SK-N-SH (cell line): ENCODE measurements at regions not wholly inside any gene's neighbourhood (a gene's known extent, or its start where the extent isn't known, plus 50 kb on each side); places are given as distances from the start of the nearest gene placed in this dataset.

Source experiments
- CTCF ChIA-PET: fragments of 300-600, 350-600 bp; formaldehyde crosslinking; extraction: SDS; loops from one replicate; lab custom pipeline; 2021; lab: Yijun Ruan, JAX
- POLR2A ChIA-PET: fragments of 350-600 bp; sonication (Branson Sonifier 250); formaldehyde crosslinking; extraction: SDS; loops from one replicate; lab custom pipeline; 2020; ENCODE audit warnings: antibody characterized with exemption, inconsistent platforms; lab: Yijun Ruan, JAX
- DNase-seq: peaks from one replicate; pipeline ENCODE4 v3.0.0; 2012
- H2AFZ ChIP-seq: fragments of 200-600 bp; sonication (generic); 2 replicates; pipeline ENCODE4 v1.8.1; 2016; ENCODE audit warnings: antibody characterized with exemption, mild to moderate bottlenecking, low read depth
- H3F3A ChIP-seq: fragments of 200-600 bp; sonication (generic); replicated peaks from 2 replicates; pipeline ENCODE3; 2016; ENCODE audit warnings: antibody characterized with exemption, mild to moderate bottlenecking; ENCODE audit not compliant: insufficient read depth
- H3K27ac ChIP-seq, 2 experiments: fragments of 200-500 bp in 1 of 2; fragments of 200-600 bp in 1 of 2; sonication (Bioruptor generic) in 1 of 2; sonication (generic), shearing (Covaris generic) in 1 of 2; 2 replicates each; pipeline versions ENCODE4 v1.5.1 to v1.6.1; 2014 to 2016; ENCODE audit warnings: low read depth in 2 of 2, inconsistent platforms in 1 of 2, low read length in 1 of 2, mild to moderate bottlenecking in 1 of 2, mixed read lengths in 1 of 2
- H3K27me3 ChIP-seq: fragments of 200-600 bp; sonication (generic), shearing (Covaris generic); 2 replicates; pipeline ENCODE4 v1.6.1; 2016; ENCODE audit warnings: mixed run types; ENCODE audit not compliant: insufficient read depth
- H3K36me3 ChIP-seq, 2 experiments: fragments of 200-500 bp in 1 of 2; fragments of 200-600 bp in 1 of 2; sonication (Bioruptor generic) in 1 of 2; sonication (generic) in 1 of 2; replicated peaks in 1 of 2; 2 replicates each; pipeline versions ENCODE3 to v1.5.1; 2014 to 2016; ENCODE audit warnings: low read length in 1 of 2, mild to moderate bottlenecking in 1 of 2; ENCODE audit not compliant: insufficient read depth in 2 of 2, control insufficient read depth in 1 of 2
- H3K4me1 ChIP-seq, 2 experiments: fragments of 200-500 bp in 1 of 2; fragments of 200-600 bp in 1 of 2; sonication (Bioruptor generic) in 1 of 2; sonication (generic), shearing (Covaris generic) in 1 of 2; 2 replicates each; pipeline versions ENCODE4 v1.5.1 to v1.6.1; 2014 to 2016; ENCODE audit warnings: low read depth in 1 of 2, low read length in 1 of 2, mixed run types in 1 of 2; ENCODE audit not compliant: insufficient read depth in 2 of 2, control insufficient read depth in 1 of 2
- H3K4me2 ChIP-seq: fragments of 200-600 bp; sonication (generic), shearing (Covaris generic); 2 replicates; pipeline ENCODE4 v1.6.1; 2017; ENCODE audit warnings: mixed run types
- H3K4me3 ChIP-seq, 2 experiments: fragments of 200-500 bp in 1 of 2; fragments of 200-600 bp in 1 of 2; sonication (Bioruptor generic) in 1 of 2; sonication (generic), shearing (Covaris generic) in 1 of 2; 2 replicates each; pipeline versions ENCODE4 v1.5.1 to v1.8.1; 2014 to 2016; ENCODE audit warnings: low read depth in 2 of 2, inconsistent platforms in 1 of 2, low read length in 1 of 2, mild to moderate bottlenecking in 1 of 2, mixed read lengths in 1 of 2, moderate library complexity in 1 of 2
- H3K79me2 ChIP-seq: fragments of 200-600 bp; sonication (generic); 2 replicates; pipeline ENCODE4 v1.8.1; 2017; ENCODE audit warnings: mild to moderate bottlenecking; ENCODE audit not compliant: insufficient read depth
- H3K9ac ChIP-seq: fragments of 200-600 bp; sonication (generic); 2 replicates; pipeline ENCODE4 v1.6.1; 2017; ENCODE audit warnings: mixed run types
- H3K9me2 ChIP-seq: fragments of 200-600 bp; sonication (generic); 2 replicates; pipeline ENCODE4 v1.6.1; 2017; ENCODE audit warnings: mixed run types
- H3K9me3 ChIP-seq: fragments of 200-600 bp; sonication (generic); 2 replicates; pipeline ENCODE4 v1.6.1; 2017; ENCODE audit warnings: mixed run types, mild to moderate bottlenecking, moderate library complexity
- H4K20me1 ChIP-seq: fragments of 200-600 bp; sonication (generic); 2 replicates; pipeline ENCODE4 v1.6.1; 2017; ENCODE audit warnings: mild to moderate bottlenecking, mixed run types; ENCODE audit not compliant: insufficient read depth
- ELF1 ChIP-seq: IDR thresholded peaks from 2 replicates; pipeline ENCODE4 v1.4.0; 2012
- EZH2phosphoT487 ChIP-seq: fragments of 200-600 bp; sonication (generic); IDR thresholded peaks from 2 replicates; pipeline ENCODE4 v1.6.1; 2017; ENCODE audit warnings: low read depth, mixed run types, mild to moderate bottlenecking, antibody characterized with exemption, moderate library complexity, borderline replicate concordance
- FOXJ3 ChIP-seq: sonication (generic); formaldehyde crosslinking; IDR thresholded peaks from 2 replicates; pipeline ENCODE4 v1.5.1; 2020; ENCODE audit warnings: mild to moderate bottlenecking, missing genetic modification reagents
- FOXM1 ChIP-seq: IDR thresholded peaks from 2 replicates; pipeline ENCODE4 v1.4.0; 2012; ENCODE audit warnings: low read depth, mild to moderate bottlenecking
- GABPA ChIP-seq: IDR thresholded peaks from 2 replicates; pipeline ENCODE4 v1.4.0; 2012; ENCODE audit warnings: low read depth, mild to moderate bottlenecking
- JUND ChIP-seq: IDR thresholded peaks from 2 replicates; pipeline ENCODE4 v1.4.0; 2012
- MEF2A ChIP-seq: IDR thresholded peaks from 2 replicates; pipeline ENCODE4 v1.4.0; 2012; ENCODE audit warnings: low read depth, borderline replicate concordance
- NFIC ChIP-seq: IDR thresholded peaks from 2 replicates; pipeline ENCODE4 v1.4.0; 2012; ENCODE audit warnings: borderline replicate concordance
- NRF1 ChIP-seq: IDR thresholded peaks from 2 replicates; pipeline ENCODE4 v1.6.1; 2012; ENCODE audit warnings: low read depth, mild to moderate bottlenecking, low read length
- SMC3 ChIP-seq: IDR thresholded peaks from 2 replicates; pipeline ENCODE4 v1.6.1; 2012; ENCODE audit warnings: low read depth, low read length, improper control_type of control experiment
- TAF1 ChIP-seq: IDR thresholded peaks from 2 replicates; pipeline ENCODE4 v1.6.1; 2012; ENCODE audit warnings: low read depth, mild to moderate bottlenecking, low read length, moderate library complexity, borderline replicate concordance
- TEAD4 ChIP-seq: IDR thresholded peaks from 2 replicates; pipeline ENCODE4 v1.4.0; 2012; ENCODE audit warnings: mild to moderate bottlenecking, borderline replicate concordance; ENCODE audit not compliant: insufficient read depth
- ZBTB33 ChIP-seq: IDR thresholded peaks from 2 replicates; pipeline ENCODE4 v1.4.0; 2012; ENCODE audit warnings: low read depth, borderline replicate concordance
- WGBS: methylation state at CpG from one replicate; pipeline ENCODE4 v1.1.6; 2017; ENCODE audit warnings: low lambda C conversion rate; 5-methylcytosine and 5-hydroxymethylcytosine counted together
- TF ChIP-seq, protein P1 (sequence below): fragments of 200-600 bp; sonication (generic); IDR thresholded peaks from 2 replicates; pipeline ENCODE4 v1.6.1; 2017; ENCODE audit warnings: antibody characterized with exemption, mild to moderate bottlenecking, moderate library complexity
- TF ChIP-seq, protein P2 (sequence below): IDR thresholded peaks from 2 replicates; pipeline ENCODE4 v1.4.0; 2012; ENCODE audit warnings: low read depth, borderline replicate concordance
- TF ChIP-seq, protein P3 (sequence below): fragments of 150-350 bp; IDR thresholded peaks from 2 replicates; pipeline ENCODE4 v1.6.1; 2016; ENCODE audit warnings: mild to moderate bottlenecking, low read depth, low read length
- TF ChIP-seq, protein P4 (sequence below): IDR thresholded peaks from 2 replicates; pipeline ENCODE4; 2012
- TF ChIP-seq, protein P5 (sequence below): IDR thresholded peaks from 2 replicates; pipeline ENCODE4 v1.4.0; 2012; ENCODE audit warnings: low read depth

GRCh38 chr3:109387621-109388020 lies 50.3 kb upstream of the DPPA4 start:
- no peaks in the 10 kb centered on the region for H3K9me2 ChIP-seq
- no peaks in the 10 kb centered on the region for H3K36me3 ChIP-seq
- ChIA-PET CTCF (no interaction called here), POLR2A (no interaction called here)
- no peak overlapping the region for H3K9ac ChIP-seq
- H3K4me3 ChIP-seq = no peak overlapping the region
- no peaks in the 10 kb centered on the region for H3K9me3 ChIP-seq
- H4K20me1 ChIP-seq = no peaks in the 10 kb centered on the region
- H3K27ac ChIP-seq = no peak overlapping the region
- H3F3A ChIP-seq = no peaks in the 10 kb centered on the region
- no peaks in the 10 kb centered on the region for H3K79me2 ChIP-seq
- H2AFZ ChIP-seq = no peak overlapping the region
- WGBS = 86% methylated on average over 1 of the region's 1 CpG
- H3K4me1 ChIP-seq = no peaks in the 10 kb centered on the region
- no peak overlapping the region for H3K4me2 ChIP-seq
- no peak for DNase-seq
- TF ChIP-seq ELF1 (no peak), TAF1 (no peak), TEAD4 (no peak), SMC3 (no peak), ZBTB33 (no peak), JUND (no peak), NRF1 (no peak), FOXM1 (no peak), EZH2phosphoT487 (no peak), GABPA (no peak), NFIC (no peak), MEF2A (no peak), FOXJ3 (CRISPR knock-in tag) (no peak)
- TF ChIP-seq, protein P1, sequence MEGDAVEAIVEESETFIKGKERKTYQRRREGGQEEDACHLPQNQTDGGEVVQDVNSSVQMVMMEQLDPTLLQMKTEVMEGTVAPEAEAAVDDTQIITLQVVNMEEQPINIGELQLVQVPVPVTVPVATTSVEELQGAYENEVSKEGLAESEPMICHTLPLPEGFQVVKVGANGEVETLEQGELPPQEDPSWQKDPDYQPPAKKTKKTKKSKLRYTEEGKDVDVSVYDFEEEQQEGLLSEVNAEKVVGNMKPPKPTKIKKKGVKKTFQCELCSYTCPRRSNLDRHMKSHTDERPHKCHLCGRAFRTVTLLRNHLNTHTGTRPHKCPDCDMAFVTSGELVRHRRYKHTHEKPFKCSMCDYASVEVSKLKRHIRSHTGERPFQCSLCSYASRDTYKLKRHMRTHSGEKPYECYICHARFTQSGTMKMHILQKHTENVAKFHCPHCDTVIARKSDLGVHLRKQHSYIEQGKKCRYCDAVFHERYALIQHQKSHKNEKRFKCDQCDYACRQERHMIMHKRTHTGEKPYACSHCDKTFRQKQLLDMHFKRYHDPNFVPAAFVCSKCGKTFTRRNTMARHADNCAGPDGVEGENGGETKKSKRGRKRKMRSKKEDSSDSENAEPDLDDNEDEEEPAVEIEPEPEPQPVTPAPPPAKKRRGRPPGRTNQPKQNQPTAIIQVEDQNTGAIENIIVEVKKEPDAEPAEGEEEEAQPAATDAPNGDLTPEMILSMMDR = no peak
- TF ChIP-seq, protein P2, sequence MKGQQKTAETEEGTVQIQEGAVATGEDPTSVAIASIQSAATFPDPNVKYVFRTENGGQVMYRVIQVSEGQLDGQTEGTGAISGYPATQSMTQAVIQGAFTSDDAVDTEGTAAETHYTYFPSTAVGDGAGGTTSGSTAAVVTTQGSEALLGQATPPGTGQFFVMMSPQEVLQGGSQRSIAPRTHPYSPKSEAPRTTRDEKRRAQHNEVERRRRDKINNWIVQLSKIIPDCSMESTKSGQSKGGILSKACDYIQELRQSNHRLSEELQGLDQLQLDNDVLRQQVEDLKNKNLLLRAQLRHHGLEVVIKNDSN = no peak
- TF ChIP-seq, protein P3, sequence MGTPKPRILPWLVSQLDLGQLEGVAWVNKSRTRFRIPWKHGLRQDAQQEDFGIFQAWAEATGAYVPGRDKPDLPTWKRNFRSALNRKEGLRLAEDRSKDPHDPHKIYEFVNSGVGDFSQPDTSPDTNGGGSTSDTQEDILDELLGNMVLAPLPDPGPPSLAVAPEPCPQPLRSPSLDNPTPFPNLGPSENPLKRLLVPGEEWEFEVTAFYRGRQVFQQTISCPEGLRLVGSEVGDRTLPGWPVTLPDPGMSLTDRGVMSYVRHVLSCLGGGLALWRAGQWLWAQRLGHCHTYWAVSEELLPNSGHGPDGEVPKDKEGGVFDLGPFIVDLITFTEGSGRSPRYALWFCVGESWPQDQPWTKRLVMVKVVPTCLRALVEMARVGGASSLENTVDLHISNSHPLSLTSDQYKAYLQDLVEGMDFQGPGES = no peak
- TF ChIP-seq, protein P4, sequence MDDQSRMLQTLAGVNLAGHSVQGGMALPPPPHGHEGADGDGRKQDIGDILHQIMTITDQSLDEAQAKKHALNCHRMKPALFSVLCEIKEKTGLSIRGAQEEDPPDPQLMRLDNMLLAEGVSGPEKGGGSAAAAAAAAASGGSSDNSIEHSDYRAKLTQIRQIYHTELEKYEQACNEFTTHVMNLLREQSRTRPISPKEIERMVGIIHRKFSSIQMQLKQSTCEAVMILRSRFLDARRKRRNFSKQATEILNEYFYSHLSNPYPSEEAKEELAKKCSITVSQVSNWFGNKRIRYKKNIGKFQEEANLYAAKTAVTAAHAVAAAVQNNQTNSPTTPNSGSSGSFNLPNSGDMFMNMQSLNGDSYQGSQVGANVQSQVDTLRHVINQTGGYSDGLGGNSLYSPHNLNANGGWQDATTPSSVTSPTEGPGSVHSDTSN = no peak
- TF ChIP-seq, protein P5, sequence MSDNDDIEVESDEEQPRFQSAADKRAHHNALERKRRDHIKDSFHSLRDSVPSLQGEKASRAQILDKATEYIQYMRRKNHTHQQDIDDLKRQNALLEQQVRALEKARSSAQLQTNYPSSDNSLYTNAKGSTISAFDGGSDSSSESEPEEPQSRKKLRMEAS = no peak
- H3K27me3 ChIP-seq = no peaks in the 10 kb centered on the region
